Dendritic cell treated with granulocyte-macrophage colony-stimulating factor and Interleukin-4, amounts not matched to agents 40 ng/mL and 50 ng/mL, for 4 days (primary cell): ENCODE measurements at regions not wholly inside any gene's neighbourhood (a gene's known extent, or its start where the extent isn't known, plus 50 kb on each side); places are given as distances from the start of the nearest gene placed in this dataset.
"Not testable (repeated sequence)": the region's sequence is repeated elsewhere in the genome, so short reads cannot be mapped to it uniquely, and the experiment has no call there.

Experiments
- H3K27ac Mint-ChIP-seq: one replicate; pipeline ENCODE4 v1.8.0; 2022; ENCODE audit warnings: mild to moderate bottlenecking, mixed read lengths
- H3K27me3 Mint-ChIP-seq: one replicate; pipeline ENCODE4 v1.8.0; 2022; ENCODE audit warnings: mild to moderate bottlenecking, mixed read lengths
- H3K36me3 Mint-ChIP-seq: one replicate; pipeline ENCODE4 v1.8.0; 2022; ENCODE audit warnings: low read depth, mixed read lengths
- H3K4me1 Mint-ChIP-seq: one replicate; pipeline ENCODE4 v1.8.0; 2022; ENCODE audit warnings: low read depth, mixed read lengths
- H3K4me3 Mint-ChIP-seq: one replicate; pipeline ENCODE4 v1.8.0; 2022; ENCODE audit warnings: mild to moderate bottlenecking, moderate library complexity, mixed read lengths
- H3K9me3 Mint-ChIP-seq: one replicate; pipeline ENCODE4 v1.8.0; 2022; ENCODE audit warnings: mixed read lengths
- intact Hi-C: fragments of 100-400 bp; cut with micrococcal nuclease; formaldehyde crosslinking; loops from one replicate; pipeline ENCODE4 v1.15.0; 2022

- H3K9me3 Mint-ChIP-seq, H3K27ac Mint-ChIP-seq, H3K27me3 Mint-ChIP-seq, H3K36me3 Mint-ChIP-seq, intact Hi-C loops, H3K4me1 Mint-ChIP-seq, H3K4me3 Mint-ChIP-seq: not testable (repeated sequence)
Measured at GRCh38 chr9:138282903-138283302, 405.3 kb downstream of the CACNA1B start.
